Hypothalamus (tissue), 51 donors: ENCODE measurements at regions not wholly inside any gene's neighbourhood (a gene's known extent, or its start where the extent isn't known, plus 50 kb on each side); places are given as distances from the start of the nearest gene placed in this dataset.

Experiments
- DNase-seq, 51 donors: peaks; one replicate each; lab custom pipeline; 2025; lab: John Stamatoyannopoulos, UW

- peak in 4 of 51 donors; percentile 14 to 23 (median 20) for DNase-seq
These were observed 153.5 kb downstream of the ZNF608 start for GRCh38 chr5:124592891-124593290.

DNA sequence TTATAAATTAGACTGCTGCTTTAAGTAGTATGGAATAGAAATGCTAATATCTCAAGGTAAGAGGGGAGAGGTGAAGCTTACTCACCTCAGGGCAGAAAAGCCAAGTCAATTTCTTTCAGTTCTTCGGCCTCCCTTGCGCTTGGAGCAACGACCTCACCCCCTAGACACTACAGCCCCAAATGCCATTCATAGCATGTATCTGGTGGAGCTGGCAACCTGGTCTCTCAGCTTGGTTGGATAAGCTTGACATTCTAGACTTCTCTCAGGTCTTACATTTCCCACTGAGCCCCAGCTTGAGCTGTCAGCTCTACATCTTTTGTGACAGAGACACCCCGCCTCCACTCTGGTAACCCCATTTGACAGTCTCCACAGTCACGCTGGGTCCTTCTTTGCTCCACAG is 154.9 kb downstream of the ZNF608 start:
- DNase-seq = no peak

DNA sequence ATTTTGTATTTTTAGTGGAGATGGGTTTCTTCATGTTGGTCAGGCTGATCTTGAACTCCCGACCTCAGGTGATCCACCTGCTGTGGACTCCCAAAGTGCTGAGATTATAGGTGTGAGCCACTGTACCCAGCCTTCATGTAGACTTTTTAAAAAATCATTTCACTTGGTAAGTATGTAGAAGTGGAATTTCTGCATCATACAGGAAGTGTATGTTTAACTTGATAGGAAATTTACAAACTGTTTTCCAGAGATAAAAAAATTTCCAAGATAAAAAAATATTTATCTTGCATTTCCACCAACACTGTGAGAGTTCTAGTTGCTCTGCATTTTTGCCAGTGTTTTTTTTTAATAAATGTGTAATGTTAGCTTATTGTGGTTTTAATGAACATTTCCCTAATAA is 155.8 kb downstream of the ZNF608 start:
- DNase-seq = no peak

DNA sequence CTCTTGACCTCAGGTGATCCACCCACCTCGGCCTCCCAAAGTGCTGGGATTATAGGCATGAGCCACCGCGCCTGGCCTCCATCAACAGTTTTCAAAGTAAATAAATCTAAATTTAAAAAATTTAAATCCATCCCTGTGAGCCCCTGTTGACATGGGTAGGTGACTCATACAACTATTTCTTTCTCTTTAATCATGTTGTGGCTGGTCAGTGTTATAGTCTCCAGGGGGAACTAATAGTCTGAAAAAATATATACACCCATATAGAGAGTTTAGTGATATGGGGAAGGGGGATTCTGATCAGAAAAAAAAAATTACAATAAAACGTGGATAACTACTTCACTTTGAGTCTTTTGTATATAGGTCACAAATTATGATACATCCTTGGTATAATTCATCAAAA is 159.2 kb downstream of the ZNF608 start:
- DNase-seq = no peak

DNA sequence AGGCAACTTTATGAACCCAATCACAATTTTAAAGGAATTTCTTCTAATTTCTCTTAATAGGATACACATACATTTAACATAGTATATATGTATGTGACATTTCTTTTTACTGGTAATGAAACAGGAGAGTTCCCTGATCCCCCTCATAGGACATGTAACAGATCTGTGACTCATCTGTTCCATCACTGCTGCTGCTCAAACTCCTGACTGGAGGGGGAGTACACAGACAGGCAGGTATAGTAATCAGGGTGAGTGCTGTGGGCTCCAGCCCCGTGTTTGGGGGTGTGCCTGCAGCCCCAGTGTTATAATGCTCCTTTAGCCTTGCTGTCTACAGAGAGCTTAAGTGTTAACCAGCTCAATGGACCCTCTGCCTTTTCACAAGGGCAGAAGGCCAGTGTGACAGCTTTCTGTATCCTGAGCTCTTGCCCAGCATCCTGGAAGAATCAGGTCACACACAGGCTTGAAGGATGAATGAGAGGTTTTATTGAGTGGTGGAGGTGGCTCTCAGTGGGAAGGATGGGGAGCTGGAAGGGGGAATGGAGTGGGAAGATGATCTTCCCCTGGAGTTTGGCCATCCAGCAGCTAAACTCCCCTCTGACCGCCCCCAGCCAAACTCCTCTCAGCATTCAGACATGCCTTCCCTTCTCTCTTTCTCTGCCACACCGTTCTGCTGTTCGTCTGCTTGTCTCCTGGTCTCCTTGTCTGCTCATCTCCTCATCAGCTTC is 161.3 kb downstream of the ZNF608 start:
- no peak for DNase-seq

- DNase-seq = no peak
These were observed 162.7 kb downstream of the ZNF608 start for GRCh38 chr5:124583469-124584350.

GRCh38 chr5:124582561-124582840 is 163.9 kb downstream of the ZNF608 start:
- DNase-seq = no peak

GRCh38 chr5:124581738-124582560 is 164.5 kb downstream of the ZNF608 start:
- DNase-seq = no peak

GRCh38 chr5:124580925-124581737 is 165.3 kb downstream of the ZNF608 start:
- peak in 13 of 51 donors; percentile 4 to 49 (median 31) for DNase-seq

- DNase-seq = no peak
These were observed 165.9 kb downstream of the ZNF608 start for GRCh38 chr5:124580512-124580911.

DNA sequence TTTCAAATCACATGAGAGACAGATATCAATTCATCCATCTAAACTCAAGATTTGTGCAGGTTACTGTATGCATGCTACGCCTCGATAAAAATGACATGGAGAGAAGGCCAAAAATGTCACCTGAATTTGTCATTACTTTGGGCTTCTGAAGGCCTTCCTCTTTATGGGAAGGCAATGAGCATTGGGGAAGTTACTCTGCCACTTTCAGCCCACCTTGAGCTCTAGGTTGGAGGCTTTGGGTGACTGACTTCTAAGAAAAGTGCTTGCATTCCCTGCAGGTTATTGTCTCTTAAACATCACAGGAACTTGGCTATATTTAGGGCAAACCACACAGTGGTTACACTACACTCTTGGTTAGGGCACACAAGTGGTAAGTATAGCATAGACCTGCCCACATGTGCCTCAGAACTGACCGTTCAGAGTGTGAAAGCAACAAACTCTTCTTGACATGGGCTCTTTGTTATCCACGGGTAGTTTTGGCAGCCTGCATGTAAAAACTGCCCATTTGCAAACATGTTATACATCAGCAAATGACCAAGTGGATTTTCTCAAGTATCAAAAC is 169.5 kb downstream of the ZNF608 start:
- no peak for DNase-seq

- no peak for DNase-seq
These were observed 170.7 kb downstream of the ZNF608 start for GRCh38 chr5:124575725-124576124.

- DNase-seq = peak in 17 of 51 donors; percentile 6 to 79 (median 33)
These were observed 171.7 kb downstream of the ZNF608 start for GRCh38 chr5:124574521-124575436.

DNA sequence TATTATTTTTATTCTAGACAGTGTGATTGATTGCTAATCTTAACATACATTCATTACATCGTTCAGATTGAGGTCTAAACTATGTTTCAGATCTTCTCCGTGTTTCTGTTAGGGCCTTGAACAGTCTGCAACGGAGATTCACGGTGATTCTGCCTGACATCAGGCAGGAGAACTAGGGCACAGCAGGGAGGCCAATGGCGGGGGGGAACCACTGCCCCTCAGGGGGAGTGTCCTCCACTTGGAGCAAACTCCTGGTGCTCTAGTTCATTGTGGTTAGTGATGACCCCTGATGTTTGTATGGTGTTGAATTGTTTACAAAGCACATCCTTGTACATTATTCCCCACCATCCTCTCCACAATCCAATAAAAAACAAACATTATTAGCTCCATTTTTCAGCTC is 173.5 kb downstream of the ZNF608 start:
- no peak for DNase-seq

GRCh38 chr5:124570285-124571035 is 176.0 kb downstream of the ZNF608 start:
- DNase-seq = no peak

GRCh38 chr5:124566875-124567450 is 179.5 kb downstream of the ZNF608 start:
- no peak for DNase-seq

DNA sequence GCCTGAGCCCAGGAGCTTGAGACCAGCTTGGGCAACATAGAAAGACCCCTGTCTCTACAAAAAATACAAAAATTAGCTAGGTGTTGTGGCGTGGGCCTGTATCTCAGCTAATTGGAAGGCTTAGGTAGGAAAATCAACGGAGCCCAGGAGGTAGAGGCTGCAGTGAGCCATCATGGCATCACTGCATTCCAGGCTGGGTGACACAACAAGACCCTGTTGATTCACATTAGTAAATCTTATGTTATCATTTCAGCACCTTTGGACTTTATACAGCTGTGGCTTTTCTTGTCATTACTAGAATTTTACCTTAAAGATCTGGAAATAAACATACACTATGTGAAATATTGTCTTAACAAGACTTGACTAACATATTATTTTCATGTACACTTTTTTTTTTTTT is 185.0 kb downstream of the ZNF608 start:
- DNase-seq = no peak

- DNase-seq = no peak
These were observed 186.1 kb downstream of the ZNF608 start for GRCh38 chr5:124560370-124560769.
